ENCODE measurements at regions not wholly inside any gene's neighbourhood (a gene's known extent, or its start where the extent isn't known, plus 50 kb on each side); places are given as distances from the start of the nearest gene placed in this dataset.

GRCh38 chr3:103499132-103499900 lies 1064.5 kb downstream of the ZPLD1 start:
- Histone ChIP-seq H3K4me2 (ENCODE audit: low read length) (no peak overlapping the region), H3K79me2 (replicated peaks; ENCODE audit: insufficient read depth, low read length) (no peaks in the 10 kb centered on the region), H3K9ac (ENCODE audit: low read length) (no peak overlapping the region), H3K4me3 (ENCODE audit: low read length) (no peak overlapping the region), H3K9me3 (ENCODE audit: low read length) (no peaks in the 10 kb centered on the region), H4K20me1 (ENCODE audit: insufficient read depth) (no peaks in the 10 kb centered on the region), H3F3A (ENCODE audit: insufficient read depth, low read length, poor library complexity, severe bottlenecking) (no peaks in the 10 kb centered on the region), H3K36me3 (ENCODE audit: insufficient read depth, low read length) (no peaks in the 10 kb centered on the region), H3K27ac (ENCODE audit: low read length) (no peak overlapping the region), H3K9me2 (ENCODE audit: insufficient read depth, low read length) (no peaks in the 10 kb centered on the region), H3K27me3 (ENCODE audit: insufficient read depth, low read depth, low read length) (no peaks in the 10 kb centered on the region), H2AFZ (ENCODE audit: low read depth, low read length) (no peak overlapping the region)
- TF ChIP-seq REST (IDR thresholded peaks at IDR 0.05; ENCODE audit: borderline replicate concordance) (no peak), EP300 (conservative IDR thresholded peaks at IDR 0.05; ENCODE audit: poor library complexity, severe bottlenecking) (no peak), RAD21 (conservative IDR thresholded peaks at IDR 0.05) (no peak), MXI1 (conservative IDR thresholded peaks at IDR 0.05; ENCODE audit: poor library complexity, severe bottlenecking) (no peak), SMC3 (conservative IDR thresholded peaks at IDR 0.05; ENCODE audit: poor library complexity) (no peak), CTCF (IDR thresholded peaks at IDR 0.05; ENCODE audit: poor library complexity, severe bottlenecking) (no peak), TAF1 (IDR thresholded peaks at IDR 0.05; ENCODE audit: low read depth) (no peak), POLR2AphosphoS5 (IDR thresholded peaks at IDR 0.05) (no peak), EZH2 (IDR thresholded peaks at IDR 0.05; ENCODE audit: borderline replicate concordance, insufficient read depth, low read length, poor library complexity, severe bottlenecking) (no peak)

DNA sequence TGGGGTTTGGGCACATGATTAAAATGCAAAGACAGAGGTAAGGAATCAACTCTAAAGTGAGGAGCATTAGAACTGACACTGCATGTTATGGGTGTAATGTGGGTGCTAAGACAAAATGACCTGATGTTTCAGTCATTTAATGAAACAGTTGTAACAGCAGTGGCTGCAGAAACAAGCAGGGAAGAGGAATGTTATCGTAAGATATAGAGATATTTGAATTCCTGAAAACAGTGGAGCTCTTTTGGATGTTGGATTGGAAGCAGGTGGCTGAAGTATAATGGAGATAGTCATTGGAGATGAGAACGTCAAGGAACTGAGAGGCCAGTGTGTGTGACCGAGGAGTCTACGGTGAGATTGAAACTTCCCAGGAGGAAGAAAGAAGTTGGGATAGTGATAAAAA lies 1065.2 kb downstream of the ZPLD1 start:
- no peak overlapping the region for H3K9ac ChIP-seq (ENCODE audit: low read length)
- no peak overlapping the region for H2AFZ ChIP-seq (ENCODE audit: low read depth, low read length)
- no peak overlapping the region for H3K4me3 ChIP-seq (ENCODE audit: low read length)
- no peak overlapping the region for H3K4me2 ChIP-seq (ENCODE audit: low read length)
- H3K27ac ChIP-seq (ENCODE audit: low read length): no peak overlapping the region
- H4K20me1 ChIP-seq (ENCODE audit: insufficient read depth): no peaks in the 10 kb centered on the region
- no peaks in the 10 kb centered on the region for H3K79me2 ChIP-seq (replicated peaks; ENCODE audit: insufficient read depth, low read length)
- H3K36me3 ChIP-seq (ENCODE audit: insufficient read depth, low read length): no peaks in the 10 kb centered on the region
- no peaks in the 10 kb centered on the region for H3F3A ChIP-seq (ENCODE audit: insufficient read depth, low read length, poor library complexity, severe bottlenecking)
- TF ChIP-seq MXI1 (conservative IDR thresholded peaks at IDR 0.05; ENCODE audit: poor library complexity, severe bottlenecking) (no peak), RAD21 (conservative IDR thresholded peaks at IDR 0.05) (no peak), TAF1 (IDR thresholded peaks at IDR 0.05; ENCODE audit: low read depth) (no peak), REST (IDR thresholded peaks at IDR 0.05; ENCODE audit: borderline replicate concordance) (no peak), POLR2AphosphoS5 (IDR thresholded peaks at IDR 0.05) (no peak), SMC3 (conservative IDR thresholded peaks at IDR 0.05; ENCODE audit: poor library complexity) (no peak), CTCF (IDR thresholded peaks at IDR 0.05; ENCODE audit: poor library complexity, severe bottlenecking) (no peak), EZH2 (IDR thresholded peaks at IDR 0.05; ENCODE audit: borderline replicate concordance, insufficient read depth, low read length, poor library complexity, severe bottlenecking) (no peak)
- H3K9me3 ChIP-seq (ENCODE audit: low read length): no peaks in the 10 kb centered on the region
- no peaks in the 10 kb centered on the region for H3K27me3 ChIP-seq (ENCODE audit: insufficient read depth, low read depth, low read length)
- no peaks in the 10 kb centered on the region for H3K9me2 ChIP-seq (ENCODE audit: insufficient read depth, low read length)
